Kidney tubule cell (primary cell): ENCODE measurements at regions not wholly inside any gene's neighbourhood (a gene's known extent, or its start where the extent isn't known, plus 50 kb on each side); places are given as distances from the start of the nearest gene placed in this dataset.
"Not testable (repeated sequence)": the region's sequence is repeated elsewhere in the genome, so short reads cannot be mapped to it uniquely, and the experiment has no call there.

Experiments
- DNase-seq: peaks from one replicate; pipeline ENCODE4 v3.0.0-alpha.2; 2018; ENCODE audit warnings: low spot score

- no peak for DNase-seq
Measured at GRCh38 chr14:104304451-104305351, 166.3 kb downstream of the KIF26A start.

GRCh38 chr14:104305511-104306449 is 167.4 kb downstream of the KIF26A start:
- DNase-seq, result no peak

DNA sequence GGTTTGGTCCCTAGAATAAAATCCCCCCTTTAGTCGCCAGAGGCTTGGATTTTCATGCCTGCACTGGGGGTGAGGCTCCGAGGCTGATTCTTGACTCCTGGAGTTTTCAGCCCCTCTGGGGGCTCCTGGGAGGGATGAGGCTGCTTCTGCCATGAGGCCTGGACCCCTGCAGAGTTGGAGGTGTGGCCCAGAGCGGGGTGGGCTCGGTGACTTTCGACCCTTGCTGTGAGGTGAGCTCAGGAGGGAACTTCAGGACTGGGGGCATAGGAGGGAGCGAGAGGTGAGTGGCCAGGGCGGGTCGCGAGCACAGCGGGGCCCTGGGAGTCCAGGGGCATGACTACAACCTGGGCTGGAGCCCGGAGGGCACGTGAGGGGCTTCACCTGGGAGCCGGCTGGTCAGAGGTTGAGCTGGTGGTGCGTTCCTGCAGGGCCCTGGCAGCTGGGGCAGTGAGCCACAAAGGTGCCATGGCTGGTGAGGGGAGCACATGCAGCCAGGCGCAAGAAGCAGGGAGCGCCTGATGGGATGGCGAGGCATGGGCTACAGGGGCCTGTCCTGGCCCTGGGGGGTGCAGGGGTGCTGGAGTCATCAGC is 168.2 kb downstream of the KIF26A start:
- DNase-seq, result no peak

GRCh38 chr14:104307246-104307626 is 168.8 kb downstream of the KIF26A start:
- DNase-seq, result no peak

DNA sequence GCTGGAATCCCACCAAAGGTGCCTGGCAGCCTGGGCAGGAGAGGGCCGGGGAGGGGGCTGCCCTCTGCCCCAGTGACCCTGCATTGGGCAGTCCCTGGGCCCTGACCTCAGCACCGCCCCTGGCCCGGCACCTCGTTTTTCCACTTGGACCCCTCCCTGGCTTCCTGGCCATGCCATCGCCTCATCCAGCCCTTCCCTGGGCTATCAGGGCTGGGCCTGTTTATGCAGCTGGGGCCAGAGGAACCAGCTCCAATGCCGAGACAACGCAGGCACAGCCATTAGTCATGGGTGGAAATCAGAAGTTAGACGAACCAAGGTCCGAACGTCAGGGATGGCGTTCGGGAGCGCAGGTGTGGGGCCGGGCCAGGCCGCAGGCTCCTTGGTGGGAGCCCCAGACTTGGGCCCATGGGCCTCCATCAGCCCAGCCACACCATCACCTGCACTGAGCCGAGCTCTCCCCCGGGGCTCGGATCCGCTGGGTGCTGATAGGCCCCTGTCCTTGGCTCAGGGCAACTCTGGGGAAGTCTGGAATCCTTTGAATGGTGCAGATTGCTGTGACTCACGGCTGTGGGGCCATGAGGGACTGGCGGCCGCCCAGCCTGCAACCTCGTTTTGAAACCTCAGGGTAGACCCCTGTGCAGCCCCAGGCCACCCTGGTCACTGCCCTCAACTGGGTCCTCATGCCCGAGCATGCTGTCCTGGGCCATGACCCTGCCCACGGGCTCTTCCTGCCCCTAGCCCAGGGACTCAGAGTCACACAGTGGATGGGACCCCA is 169.4 kb downstream of the KIF26A start:
- no peak for DNase-seq

GRCh38 chr14:104308534-104308933 is 170.1 kb downstream of the KIF26A start:
- not testable (repeated sequence) for DNase-seq

DNA sequence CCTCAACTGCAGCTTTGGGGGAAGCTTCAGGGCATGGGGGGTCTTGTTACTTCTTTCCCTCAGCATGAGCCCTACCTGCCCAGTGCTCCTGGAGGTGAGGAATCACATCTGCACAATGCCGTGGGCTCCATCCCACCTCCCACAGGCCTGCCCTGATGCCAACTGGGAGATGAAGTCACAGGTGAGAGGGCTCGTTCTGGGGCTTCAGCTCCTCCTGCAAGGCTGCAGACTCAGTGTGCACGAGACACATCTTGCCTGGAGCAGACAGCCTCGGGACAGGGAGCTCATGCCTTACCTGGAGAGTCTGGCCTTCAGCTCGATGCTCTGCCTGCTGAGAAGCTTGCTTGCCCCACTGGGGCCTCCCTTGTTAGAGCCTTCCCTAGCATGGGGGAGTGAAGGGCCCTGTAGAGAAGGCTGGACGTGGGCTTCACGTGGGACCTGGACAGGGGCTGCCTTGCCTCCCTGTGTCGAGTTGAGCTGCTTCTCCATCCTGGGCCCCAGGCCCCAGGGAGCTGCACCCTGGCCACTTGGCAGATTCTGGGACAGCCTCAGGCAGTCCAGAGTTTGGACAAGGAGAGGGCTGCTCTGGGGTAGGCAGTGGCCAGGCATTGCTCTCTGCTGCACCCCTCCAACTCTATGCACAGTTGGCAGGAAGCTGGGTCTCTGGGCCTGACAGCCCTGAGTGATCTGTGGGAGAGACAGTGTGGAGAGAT is 171.4 kb downstream of the KIF26A start:
- DNase-seq, result no peak

GRCh38 chr14:104311358-104311757 is 173.0 kb downstream of the KIF26A start:
- DNase-seq, result no peak

DNA sequence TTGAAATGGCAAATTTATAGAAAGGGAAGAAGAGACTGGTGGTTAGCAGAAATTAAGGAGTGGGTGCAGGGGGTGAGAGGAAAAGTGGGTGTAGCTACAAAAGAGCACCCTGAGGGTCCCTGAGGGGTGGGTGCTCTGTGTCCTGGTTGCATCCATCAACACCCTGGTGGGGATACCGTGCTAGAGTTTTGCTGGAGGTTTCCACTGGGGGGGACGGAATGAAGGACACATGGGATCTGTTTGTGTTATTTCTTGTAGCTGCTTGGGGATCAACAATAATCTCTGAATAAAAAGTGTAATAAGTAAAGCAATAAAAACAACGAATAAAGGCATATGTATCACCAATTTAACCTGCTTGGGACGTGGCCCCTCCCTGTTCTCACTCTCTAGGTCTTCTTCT is 175.3 kb downstream of the KIF26A start:
- no peak for DNase-seq

- DNase-seq, result no peak
Measured at GRCh38 chr14:104314251-104314941, 176.0 kb downstream of the KIF26A start.

- no peak for DNase-seq
Measured at GRCh38 chr14:104315169-104315568, 176.8 kb downstream of the KIF26A start.

GRCh38 chr14:104315625-104316024 is 177.2 kb downstream of the KIF26A start:
- DNase-seq, result no peak

DNA sequence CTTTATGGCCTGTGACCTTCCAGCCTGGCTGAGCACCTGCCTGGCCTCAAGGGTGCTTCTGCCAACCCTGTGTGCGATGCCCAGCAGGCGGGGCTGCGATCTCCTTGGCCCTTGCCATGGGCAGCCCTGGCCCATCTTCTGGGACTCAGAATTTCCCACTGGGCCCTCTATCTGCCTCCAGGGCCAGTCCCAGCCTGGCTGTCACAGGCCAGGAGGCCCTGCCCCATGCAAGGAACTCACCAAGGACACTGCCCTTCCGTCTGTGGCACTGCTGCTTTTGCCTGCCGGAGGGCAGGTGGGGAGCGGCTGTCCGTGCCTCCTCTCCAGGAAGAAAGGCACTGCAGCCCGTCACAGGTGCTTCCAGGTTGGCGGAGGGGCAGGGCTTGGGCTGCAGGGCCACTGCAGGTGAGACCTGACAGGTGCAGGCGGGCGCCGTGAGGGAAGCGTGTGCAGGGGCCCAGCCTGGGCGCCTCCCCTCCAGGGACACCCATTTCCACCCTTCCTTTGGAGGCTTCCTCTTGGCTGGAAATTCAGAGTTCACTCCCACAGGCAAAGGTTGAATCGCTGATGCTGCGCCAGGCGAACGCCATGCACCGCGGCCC is 177.8 kb downstream of the KIF26A start:
- no peak for DNase-seq

DNA sequence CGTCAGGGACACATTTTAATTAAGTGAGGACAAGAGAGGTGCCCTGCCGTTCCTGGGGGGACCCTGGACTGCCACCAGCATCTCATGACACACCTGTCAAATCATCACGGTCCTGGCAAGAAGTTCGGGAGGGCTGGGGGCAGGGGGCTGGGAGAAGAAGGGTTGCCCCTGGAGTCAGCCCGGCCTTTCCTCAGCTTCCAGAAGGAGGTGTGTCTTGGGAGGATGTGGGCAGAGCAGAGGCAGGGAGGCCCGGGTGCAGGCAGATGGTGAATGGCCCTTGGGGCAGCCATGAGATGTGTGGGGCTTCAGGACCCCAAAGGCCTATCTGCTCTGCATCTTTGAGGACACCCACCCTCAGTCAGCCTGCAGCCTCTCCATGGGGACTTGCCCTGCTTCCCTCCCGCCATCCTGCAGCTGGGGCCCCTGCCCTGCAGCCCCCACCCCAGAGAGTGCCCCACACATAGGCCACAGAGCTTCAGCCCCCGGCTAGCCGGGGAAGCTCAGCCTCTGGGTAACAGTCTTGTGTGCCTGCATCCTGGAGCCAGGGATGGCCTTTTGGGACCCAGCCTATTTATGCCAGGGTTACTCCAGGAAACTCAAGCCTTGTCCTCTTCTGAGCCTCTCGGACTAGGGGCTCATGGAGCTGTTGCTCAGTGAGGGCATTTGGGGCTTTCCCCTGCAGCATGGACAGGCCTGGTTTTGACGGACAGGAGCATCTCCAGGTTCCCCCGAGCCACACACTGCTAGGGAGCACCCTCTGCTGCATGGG is 178.5 kb downstream of the KIF26A start:
- no peak for DNase-seq

- no peak for DNase-seq
Measured at GRCh38 chr14:104317492-104317805, 179.1 kb downstream of the KIF26A start.

GRCh38 chr14:104317975-104318557 is 179.7 kb downstream of the KIF26A start:
- no peak for DNase-seq

DNA sequence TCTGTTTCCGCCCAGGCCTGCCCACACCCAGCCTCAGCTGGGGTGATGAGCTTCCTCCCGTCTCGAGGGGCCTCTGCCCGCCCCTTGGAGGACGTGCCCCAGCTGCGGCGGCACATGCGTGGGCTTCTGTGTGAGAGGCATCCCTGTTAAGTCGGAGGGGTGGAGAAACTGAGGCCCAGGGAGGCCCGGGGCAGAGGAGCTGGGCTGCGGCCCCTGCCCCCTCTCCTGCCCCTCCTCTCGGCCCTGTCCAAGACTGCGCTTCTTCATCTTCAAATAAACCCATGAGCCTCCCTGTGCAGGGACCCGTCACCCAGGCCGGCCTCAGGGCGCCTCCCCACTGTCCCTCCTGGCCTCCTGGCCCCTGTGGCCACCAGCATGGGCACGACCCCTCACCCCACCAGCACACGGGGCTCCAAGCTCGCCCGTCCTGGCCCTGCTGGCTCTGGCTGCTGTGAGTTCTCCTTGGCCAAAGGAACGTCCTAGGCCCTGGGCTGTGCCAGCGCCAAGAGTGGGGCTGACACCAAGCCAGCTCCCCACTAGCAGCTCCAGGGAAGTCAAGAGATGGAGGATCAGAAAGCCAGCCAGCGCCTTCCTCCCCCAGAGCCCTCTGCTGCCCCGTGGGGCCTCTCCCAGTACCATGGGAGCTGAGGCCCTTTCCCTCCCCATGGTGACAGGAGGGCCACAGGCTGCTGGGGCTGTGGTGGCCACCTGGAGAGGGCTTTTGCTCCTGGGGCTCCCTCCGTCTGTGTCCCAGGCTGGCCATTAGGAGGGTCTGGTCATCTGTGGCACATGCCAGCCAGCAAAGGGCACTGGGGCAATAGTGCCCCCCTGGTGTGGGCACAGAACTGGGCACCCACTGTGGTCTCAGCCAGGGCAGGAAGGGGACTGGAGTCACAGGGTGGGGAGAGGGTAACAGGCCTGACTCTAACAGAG is 180.4 kb downstream of the KIF26A start:
- no peak for DNase-seq
